Breast epithelium (tissue), 3 donors: ENCODE measurements at regions not wholly inside any gene's neighbourhood (a gene's known extent, or its start where the extent isn't known, plus 50 kb on each side); places are given as distances from the start of the nearest gene placed in this dataset.

Source experiments
- POLR2A ChIP-seq: fragments of 450-650 bp; IDR thresholded peaks from one replicate; pipeline ENCODE4 v1.6.1; 2016; ENCODE audit warnings: antibody characterized with exemption, mild to moderate bottlenecking, moderate library complexity
- TF ChIP-seq, protein P1 (sequence below), 3 donors: fragments of 450-650 bp; IDR thresholded peaks; one replicate each; pipeline ENCODE4 v1.5.1; 2016 to 2017; ENCODE audit warnings: antibody characterized with exemption in 3 of 3, mild to moderate bottlenecking in 3 of 3, moderate library complexity in 3 of 3

DNA sequence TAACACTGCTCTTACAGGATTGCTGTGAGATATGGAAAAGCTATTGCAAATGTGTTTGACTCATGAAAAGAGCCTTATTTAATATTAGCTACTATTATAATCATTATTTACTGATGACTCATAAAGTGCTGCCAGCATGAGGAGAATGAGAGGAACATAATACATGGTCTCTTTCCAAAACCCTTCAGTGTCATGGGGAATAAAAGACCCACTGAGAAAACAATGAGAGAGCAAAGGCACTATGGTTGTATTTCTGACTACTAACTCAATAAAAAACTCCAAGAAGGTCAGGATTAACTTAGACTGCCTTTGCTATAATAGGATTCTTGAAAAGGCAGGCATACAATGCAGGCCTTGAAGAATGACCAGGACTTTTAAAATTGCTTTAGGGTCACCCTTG, 633.5 kb downstream of the DTWD2 start:
- TF ChIP-seq, protein P1, sequence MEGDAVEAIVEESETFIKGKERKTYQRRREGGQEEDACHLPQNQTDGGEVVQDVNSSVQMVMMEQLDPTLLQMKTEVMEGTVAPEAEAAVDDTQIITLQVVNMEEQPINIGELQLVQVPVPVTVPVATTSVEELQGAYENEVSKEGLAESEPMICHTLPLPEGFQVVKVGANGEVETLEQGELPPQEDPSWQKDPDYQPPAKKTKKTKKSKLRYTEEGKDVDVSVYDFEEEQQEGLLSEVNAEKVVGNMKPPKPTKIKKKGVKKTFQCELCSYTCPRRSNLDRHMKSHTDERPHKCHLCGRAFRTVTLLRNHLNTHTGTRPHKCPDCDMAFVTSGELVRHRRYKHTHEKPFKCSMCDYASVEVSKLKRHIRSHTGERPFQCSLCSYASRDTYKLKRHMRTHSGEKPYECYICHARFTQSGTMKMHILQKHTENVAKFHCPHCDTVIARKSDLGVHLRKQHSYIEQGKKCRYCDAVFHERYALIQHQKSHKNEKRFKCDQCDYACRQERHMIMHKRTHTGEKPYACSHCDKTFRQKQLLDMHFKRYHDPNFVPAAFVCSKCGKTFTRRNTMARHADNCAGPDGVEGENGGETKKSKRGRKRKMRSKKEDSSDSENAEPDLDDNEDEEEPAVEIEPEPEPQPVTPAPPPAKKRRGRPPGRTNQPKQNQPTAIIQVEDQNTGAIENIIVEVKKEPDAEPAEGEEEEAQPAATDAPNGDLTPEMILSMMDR (IDR thresholded peaks at IDR 0.05), result no peak
- no peak for TF ChIP-seq POLR2A
